Spleen (tissue), 3 donors: ENCODE measurements at regions not wholly inside any gene's neighbourhood (a gene's known extent, or its start where the extent isn't known, plus 50 kb on each side); places are given as distances from the start of the nearest gene placed in this dataset.

Experiments
- POLR2A ChIP-seq, 3 donors: fragments of 450-650 bp; IDR thresholded peaks; one replicate each; pipeline ENCODE4 v1.5.1; 2017; ENCODE audit warnings: antibody characterized with exemption in 3 of 3, mild to moderate bottlenecking in 1 of 3
- POLR2AphosphoS5 ChIP-seq, 3 donors: sonication (generic); formaldehyde crosslinking; IDR thresholded peaks; one replicate each; pipeline ENCODE4 v1.5.1; 2017; ENCODE audit warnings: antibody characterized with exemption in 3 of 3

- TF ChIP-seq POLR2A (IDR thresholded peaks at IDR 0.05), result no peak
- TF ChIP-seq POLR2AphosphoS5 (IDR thresholded peaks at IDR 0.05), result no peak
Measured at GRCh38 chrX:111041018-111041462, 55.0 kb upstream of the PAK3 start.
